Hindlimb muscle (tissue), 1 donor: ENCODE measurements at regions not wholly inside any gene's neighbourhood (a gene's known extent, or its start where the extent isn't known, plus 50 kb on each side); places are given as distances from the start of the nearest gene placed in this dataset.
"Not testable (repeated sequence)": the region's sequence is repeated elsewhere in the genome, so short reads cannot be mapped to it uniquely, and the experiment has no call there.

Experiments
- DNase-seq: peaks from one replicate; pipeline ENCODE4 v3.0.0-alpha.2; 2013

DNA sequence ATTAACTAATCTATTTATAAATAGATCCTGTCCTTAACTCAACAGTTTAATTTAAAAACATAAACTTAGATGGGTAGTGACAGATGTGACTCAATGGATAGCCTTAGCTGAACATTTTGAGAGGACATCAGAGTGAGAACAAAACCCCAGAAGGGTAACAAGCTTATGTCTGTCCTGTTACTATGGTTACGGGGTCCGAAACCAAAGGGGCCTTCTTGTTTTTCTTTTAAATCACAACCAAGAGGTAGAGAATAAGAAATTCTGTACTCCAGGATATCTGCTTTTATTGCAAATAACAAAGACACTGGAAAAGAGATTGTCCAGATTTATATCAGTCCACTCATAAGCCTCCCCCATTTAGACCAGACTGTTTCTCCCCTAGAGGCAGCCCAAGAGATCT lies 612.1 kb downstream of the MTRR start:
- DNase-seq: no peak

DNA sequence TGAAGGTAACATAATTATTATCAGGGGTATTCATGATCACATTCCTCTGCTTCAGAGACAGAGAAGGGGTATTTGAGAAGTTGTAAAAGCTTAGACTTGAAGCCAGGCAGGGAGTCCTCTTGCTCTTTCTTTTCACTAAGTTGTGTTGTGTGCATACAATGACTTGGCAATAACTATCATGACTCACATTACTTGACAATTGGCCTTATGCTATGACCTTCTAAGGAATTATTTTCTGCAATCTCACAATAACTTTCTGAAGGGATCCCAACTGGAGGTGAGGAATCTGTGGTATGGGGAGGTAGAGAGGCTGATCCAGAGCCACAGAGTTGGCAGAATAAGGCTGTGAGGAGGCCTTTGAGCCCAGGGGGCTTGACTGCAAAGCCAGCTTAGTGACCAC lies 622.3 kb downstream of the MTRR start:
- DNase-seq: no peak

DNA sequence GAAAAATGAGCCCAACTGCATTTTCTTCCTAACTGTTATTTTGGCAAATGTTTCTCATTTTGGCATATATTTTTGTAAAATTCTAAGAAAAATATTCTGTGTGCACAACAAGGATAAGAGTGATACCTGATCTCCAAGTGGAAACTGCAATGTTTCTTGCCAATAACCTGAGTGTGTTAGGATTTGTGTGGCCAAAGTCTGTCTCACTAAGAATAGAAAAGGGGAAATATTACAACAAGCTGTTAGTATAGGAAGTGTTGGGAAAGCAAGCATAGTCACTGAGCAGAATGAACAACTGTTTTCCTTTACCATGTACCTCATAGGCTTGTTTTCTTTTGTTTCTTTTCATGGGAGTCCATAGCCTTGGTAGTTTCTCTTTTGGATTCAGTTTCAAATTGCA lies 624.2 kb downstream of the MTRR start:
- peak; percentile 25 for DNase-seq

DNA sequence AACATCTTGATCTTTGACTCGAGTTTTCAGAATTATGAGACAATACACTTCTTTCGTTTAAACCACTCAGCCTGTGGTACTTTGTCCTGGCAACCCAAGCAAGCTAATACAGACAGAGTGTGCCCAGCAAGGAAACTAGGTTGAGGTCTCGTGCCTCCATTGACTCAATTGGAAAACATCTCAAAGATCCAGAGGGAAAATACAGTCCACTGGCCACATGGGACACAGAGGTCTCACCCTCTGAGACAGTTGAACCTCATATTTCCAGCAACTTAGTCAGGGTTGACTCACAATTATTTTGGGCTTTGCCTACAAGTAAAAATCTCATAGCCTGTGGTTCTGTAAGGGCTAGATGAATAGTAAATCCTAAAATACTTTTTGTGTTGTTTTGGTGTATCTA lies 631.5 kb downstream of the MTRR start:
- DNase-seq: no peak

DNA sequence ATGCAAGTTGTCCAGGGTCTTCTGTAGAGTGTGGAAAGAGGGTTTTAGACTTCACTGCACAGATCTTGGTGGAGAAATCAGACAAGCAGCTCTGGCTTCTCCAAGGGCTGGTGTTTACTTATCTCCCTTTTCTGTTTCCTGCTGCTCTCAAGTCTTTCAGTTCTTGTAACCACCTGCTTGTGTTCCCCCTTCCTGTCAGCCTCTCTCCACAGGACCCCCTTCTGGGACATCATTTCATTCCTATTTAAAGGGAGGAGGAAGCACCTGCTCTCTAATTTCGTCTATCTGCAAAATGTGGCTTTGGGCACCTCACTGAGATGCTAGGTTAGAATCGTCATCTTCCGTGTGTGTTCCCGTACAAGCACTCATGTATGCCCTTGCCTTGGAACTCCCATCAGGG lies 636.2 kb downstream of the MTRR start:
- no peak for DNase-seq

DNA sequence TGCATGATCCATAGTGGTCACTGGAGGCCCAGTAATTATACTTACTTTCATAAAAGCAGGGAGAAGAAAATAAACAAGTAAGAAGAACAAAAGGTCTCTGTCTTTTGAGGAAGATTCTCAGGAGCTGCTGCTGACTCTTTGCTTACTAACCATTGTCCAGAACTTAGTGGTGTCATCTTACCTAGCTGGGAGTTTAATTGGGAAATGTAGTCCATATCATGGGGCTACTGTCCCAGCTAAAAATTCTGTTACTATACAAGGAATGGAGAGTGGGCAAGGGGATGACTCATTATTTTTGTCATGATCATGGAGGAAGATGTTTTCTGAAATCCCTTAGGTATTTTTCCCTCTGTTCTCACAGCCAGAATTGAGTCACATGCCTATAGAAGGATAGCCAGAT lies 639.3 kb downstream of the MTRR start:
- no peak for DNase-seq

DNA sequence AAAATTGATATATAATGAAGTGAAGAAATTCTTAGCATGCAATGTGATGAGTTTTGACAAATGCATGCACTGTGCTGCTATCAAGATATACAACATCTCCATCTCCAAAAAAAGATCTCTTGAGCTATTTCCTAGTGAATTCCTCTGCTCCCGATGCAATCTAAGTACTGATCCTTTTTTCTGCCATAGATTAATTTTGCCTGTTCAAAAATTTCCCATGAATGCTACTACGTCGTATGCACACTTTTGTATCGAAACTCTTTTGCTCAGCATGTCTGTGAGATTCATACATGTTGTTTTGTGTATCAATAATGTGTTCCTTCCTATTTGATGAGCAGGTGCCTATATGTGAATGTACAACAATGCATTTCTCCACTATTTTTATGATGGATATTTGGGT lies 647.4 kb downstream of the MTRR start:
- DNase-seq: no peak

DNA sequence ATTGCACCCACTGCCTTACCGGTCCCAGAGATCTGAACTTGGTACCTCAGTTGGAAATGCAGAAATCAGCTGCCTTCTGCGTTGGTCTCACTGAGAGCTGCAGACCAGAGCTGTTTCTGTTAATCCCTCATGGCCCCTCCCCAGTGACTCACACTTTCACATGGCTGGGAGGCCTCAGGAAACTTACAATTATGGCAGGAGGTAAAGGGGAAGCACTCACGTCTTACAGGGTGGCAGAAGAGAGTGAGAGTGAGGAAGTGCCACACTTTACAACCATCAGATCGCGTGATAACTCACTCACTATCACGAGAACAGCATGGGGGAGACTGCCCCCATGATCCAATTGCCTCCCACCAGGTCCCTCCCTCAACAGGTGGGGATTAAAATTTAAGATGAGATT lies 648.5 kb downstream of the MTRR start:
- no peak for DNase-seq

DNA sequence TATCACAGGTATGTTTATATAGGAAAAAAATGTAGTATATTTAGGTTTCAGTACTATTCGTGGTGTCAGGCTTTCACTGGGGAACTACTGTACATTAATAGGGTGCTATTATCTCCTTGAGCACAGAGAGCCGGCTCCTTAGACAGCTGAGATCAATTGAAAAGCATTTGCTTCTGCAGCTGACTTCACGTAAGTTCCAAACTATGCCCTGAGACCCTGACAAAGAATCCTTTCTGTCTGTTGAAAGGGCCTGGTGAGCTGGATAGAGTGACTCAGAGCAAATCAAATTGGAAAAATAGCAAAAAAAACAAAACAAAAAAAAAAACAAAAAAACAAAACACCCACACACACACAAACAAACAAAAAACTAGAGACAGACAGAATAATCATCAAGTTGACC lies 652.0 kb downstream of the MTRR start:
- no peak for DNase-seq

DNA sequence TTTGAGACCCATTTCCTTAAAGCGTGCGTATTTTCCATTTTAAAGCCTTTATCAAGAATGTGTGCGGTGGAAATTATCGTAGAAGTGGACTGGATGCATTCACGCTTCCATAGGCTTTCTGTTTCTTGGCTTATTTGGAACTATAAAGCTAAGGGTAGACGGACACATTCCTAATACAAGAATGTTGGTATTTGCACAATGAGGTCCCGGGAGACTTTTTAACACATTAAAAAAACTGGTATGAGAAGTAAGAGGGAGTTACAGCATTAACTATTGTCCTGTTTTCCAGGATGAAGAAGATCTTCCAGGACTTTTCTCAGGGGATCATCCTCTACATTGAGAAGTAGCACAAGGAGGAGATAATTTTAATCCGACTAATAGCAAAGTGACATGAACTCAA lies 653.0 kb downstream of the MTRR start:
- no peak for DNase-seq

DNA sequence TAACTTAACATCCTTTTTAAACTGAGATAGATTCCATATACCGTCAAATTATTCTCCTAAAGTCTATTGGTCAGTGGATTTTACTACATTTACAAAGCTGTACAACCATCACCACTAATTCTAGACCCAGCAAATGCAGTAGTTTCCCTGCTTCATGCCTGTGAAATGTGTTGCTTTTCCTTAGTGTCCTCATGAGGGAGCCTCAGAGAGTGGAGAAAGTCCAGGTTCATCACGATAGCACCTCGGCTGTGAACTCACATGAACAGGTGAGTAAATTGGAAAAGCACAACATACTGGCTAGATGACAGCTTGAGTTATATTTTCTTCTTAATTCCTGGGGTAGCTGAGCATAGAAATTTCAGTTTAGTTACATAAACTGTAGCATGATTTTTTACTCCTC lies 653.7 kb downstream of the MTRR start:
- peak; percentile 23 for DNase-seq

DNA sequence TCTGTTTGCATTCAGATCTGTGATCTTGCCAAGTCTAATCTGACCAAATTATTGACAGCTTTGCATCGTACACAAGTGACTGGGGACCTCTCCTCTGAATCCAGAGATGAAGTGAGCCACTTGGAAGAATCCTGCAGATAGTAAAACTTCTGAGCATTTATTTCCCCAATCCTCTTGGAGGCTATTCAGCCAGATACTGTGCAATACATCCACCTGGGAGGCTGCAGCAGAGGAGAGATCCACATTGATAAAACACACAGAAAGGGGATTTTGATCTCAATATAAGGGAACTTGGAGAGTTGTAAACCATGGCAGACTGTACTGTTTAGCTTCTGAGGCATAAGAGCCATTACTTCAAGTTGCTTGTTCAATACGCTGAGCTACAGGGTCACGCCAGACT lies 654.6 kb downstream of the MTRR start:
- DNase-seq: peak; percentile 35

DNA sequence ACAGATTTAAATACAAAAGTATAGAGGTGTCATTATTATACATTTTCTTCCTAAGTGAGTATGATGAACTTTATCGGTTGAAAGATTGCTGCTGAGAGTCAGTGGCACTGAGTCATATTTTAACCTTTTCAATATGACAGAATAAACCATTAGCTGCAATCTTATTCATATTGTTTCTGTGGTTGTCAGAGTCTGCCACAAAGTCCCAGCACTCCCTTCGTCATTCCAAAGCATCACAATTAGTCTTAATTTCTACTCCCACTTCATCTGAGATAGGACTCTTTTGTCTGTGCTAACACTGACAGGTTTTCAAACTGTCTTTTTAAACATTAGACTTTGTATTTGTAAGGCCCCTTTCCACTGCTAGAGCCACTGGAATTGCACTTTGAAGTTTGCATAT lies 656.9 kb downstream of the MTRR start:
- DNase-seq: no peak

DNA sequence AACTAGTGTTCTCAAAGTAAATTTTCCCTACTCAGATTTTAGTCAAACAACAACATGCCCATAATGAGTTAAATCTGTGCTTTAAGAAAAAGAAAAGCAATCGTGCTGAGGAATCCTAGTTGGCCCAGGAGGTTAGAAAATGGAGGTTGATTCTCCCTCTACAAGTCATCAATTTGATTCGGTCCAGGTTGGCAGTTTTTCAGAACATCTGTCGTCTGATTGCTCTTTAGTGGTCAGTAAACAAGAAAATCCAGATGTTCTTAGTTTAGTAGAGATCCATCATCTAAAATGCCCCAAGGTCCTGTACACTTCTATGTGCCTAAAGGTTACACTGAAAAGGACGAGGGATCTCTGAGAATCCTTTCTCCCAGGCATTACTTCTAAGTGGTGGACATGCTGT lies 659.2 kb downstream of the MTRR start:
- DNase-seq: peak; percentile 58

DNA sequence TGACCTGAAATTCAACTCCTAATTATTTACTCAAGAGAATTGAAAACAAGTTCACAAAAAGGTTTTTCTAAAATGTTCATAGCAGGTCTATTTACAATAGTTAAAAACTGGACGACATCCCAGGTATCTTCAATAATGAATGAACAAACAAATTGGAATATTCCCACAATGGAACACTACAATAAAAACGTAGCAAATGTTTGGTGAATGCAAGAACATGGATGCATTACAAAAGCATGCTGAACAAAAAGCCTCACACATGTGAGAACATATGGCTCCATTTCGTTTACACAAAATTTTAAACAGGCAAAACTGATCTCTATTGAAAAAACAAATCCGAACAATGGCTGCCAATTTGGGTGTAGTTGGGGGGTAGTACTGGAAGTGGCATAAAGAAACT lies 669.9 kb downstream of the MTRR start:
- DNase-seq: no peak

DNA sequence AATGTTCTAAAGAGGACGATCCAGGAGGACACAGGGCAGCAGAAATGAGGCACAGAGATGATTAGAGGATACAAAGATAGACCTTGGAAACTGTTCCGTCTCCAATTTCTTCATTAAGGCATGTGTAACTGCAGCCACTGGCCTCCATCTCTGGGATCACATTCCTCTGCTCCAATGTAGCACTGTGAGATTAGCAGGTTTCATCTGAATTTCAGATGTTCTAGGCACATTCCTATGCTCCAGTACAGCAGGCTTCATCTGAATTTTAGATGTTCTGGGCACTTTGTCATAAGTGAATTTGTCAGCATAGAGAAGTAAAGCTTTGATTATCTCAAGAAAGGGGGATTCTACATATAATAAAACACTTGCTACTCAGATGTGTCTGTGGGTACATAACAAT lies 671.4 kb downstream of the MTRR start:
- DNase-seq: no peak

DNA sequence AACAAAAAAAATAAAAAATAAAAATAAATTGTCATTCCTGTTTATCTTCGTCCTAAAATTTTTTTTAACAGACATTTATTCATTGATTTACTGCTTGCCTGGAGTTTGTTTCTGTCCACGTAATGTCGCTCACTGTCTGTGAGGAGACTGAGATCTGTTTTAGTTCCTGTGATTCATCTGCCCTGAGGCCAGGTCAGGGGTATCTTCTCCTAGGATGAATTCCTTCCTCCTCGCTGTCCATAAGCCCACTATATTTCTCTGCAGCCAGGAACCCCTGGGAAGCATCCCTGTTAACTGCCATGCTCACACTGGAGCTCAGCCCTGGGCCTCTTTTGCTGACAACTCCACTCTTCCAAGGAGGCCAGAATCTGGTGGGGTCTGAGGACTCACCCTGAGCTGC lies 682.0 kb downstream of the MTRR start:
- no peak for DNase-seq

DNA sequence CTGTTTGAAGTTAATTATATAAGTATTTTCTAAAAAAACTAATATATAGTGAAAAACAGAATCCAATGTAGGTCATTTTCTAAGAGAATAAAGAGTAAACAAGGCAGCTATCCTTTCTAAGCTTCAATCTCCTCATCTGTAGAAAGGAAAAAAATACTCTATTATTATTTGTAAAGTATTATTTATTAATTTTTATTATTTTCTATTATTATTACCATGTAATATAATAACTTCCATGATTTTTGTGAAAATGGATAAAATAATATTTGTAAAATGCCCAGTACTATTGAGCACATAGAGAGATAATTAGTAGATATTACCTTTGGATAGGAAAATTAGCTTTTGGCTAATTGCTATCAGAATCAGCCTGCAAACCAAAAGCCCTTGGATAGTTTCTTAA lies 684.4 kb downstream of the MTRR start:
- DNase-seq: no peak

DNA sequence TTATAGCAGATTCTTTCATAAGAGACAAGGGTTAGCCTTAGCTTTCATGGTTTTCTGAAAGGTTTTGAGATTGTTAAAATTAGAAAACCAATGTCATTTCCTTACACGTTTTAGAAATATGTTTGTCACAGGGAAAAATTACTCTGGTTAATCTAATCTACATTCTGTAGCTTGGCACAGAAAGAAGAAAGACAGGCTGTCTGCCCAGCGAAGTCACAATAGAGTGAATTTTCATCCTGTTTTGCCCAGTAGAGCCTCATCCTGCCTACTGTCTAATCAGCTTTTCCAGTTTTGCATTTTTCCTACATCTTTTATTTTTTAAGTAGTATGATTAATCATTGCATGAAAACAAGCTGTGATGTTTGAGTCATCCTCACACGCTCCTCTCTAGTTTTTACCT lies 688.8 kb downstream of the MTRR start:
- no peak for DNase-seq

DNA sequence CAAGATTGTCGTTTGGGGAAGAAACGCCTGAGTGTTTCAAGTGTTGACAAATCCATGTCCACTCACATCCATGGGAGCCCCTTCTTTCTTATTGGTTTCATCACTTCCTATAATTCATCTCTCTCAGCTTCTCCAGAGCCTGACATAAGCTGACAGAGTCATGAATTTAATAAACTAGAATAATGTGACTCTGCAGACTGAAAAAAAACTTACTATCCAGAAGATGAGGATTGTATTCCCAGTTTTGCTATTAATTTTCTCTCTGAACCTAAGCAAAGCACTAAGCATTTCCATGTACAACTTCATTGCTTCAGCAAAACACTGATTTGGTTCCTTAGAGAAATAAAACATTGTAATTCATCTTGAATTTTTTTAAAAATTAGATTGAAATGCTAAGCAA lies 691.8 kb downstream of the MTRR start:
- DNase-seq: no peak

DNA sequence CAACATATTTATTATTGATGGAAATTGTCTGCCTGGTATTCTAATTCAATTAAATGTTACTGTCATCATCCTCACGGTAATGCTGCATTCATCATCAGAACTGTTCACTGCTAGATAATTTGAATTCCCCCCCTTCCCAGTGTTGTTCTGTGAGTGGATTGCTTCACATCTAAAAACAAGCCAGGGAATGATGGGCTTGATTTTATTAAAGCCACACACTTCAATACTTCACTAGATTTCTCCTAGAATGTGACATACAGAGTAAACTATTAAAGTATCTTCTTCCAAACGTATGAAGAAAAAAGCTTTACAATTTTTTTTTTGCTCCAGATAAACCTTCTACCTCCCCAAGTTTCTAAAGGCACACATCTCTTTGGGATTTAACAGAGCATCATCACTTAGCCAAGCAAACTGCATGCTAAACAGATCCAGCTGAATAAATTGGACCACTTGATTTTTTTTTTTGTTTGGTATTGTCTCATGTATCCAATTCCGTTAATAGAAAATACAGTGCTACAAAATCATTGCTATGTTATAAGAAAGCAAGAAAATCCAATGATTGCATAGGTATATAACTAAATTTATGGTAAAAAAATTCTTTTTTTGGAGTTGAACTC lies 692.4 kb downstream of the MTRR start:
- DNase-seq: peak; percentile 63

DNA sequence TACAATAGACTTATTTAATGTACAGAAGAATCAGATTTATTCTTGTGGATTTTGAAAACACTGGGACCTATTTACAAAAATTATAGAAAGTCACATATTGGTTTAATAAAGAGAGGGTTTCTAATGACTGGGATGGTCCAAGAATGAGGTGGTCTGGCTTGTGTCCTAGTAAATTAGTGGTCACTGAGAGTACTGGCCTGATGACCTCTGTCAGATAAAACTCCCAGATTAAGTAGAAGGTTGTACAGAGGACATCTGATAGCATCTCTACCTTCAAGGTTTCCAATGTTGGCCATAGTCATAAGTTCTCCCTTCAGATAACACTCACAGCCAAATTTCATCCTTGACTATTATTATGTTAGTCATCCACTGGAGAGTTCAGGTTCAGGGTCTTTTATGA lies 692.9 kb downstream of the MTRR start:
- no peak for DNase-seq

DNA sequence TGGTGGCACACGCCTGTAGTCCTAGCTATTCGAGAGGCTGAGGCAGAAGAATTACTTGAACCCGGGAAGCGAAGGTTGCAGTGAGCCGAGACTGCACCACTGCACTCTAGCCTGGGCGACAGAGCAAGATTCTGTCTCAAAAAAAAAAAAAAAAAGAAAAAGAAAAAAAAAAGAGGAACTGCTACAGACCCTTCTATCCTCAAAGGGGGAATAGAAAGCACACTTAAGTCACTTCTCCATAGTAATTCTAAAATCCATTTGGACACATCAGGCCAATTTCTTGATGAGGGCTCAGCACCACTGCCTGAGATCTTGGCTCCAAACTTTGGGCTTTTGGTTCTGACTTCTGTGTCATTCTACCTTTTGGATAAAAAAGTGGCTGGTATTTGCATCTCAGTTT lies 694.6 kb downstream of the MTRR start:
- DNase-seq: not testable (repeated sequence)

DNA sequence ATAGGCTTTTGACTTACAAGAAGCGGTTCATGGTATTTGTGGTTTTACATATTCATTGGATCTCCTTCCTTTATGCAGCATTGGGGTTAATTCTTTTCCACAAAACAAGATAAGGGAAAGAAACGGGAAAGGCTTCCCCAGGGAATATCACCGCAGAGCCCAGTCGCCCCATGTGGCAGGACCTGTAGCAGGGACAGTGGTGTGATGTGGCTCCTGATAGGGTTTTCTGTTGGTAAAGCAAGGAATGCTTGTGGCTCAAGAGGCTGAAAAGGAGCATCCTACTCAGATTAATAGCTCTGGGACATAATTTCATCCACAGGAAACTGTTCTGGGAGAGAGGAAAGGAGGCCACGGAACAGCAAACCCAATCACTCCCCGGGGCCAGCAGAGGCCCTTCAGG lies 699.9 kb downstream of the MTRR start:
- DNase-seq: no peak

DNA sequence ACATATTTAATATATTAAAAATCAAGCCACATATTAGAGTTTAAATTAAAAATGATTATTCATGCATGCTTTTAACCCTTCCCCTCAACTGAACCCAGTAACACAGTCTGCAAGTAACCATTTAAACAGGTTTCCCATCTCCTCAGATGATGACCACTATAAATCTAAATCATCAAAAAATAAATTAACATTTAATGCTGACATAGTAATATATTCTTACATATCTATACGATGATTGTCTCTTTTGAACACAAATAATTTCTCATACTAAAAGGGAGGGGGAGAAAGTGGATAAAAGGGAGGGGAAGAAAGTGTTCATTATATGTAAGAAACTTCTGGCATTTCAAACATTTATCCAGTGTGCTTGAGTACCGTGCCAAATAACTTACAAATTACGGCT lies 701.6 kb downstream of the MTRR start:
- no peak for DNase-seq

DNA sequence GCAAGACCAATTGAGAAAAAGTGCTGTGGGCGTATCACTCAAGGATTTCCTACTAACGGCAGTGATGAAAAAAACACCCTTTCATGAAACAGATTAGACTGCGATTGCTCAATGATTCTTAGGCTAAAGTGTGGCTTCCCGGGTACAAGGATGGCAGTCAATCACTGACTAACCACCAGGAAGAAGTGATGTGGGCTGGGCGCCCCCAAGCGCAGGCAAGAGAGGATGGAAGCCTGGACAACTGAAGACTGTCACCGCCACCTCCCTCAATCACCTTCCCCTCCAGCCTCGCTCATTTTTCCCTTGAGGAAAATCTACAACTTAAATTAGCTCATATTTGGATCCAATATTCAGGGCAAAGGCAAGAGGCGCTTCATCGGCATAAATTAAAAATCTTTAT lies 707.2 kb downstream of the MTRR start:
- DNase-seq: no peak
